ENCODE measurements at regions not wholly inside any gene's neighbourhood (a gene's known extent, or its start where the extent isn't known, plus 50 kb on each side); places are given as distances from the start of the nearest gene placed in this dataset.

- H3K9ac ChIP-seq (ENCODE audit: insufficient read depth, low read length, poor library complexity, severe bottlenecking): no peak overlapping the region
- Mint-ChIP-seq H3K27ac (no peak overlapping the region), H3K36me3 (no peaks in the 10 kb centered on the region), H3K4me1 (no peaks in the 10 kb centered on the region), H3K9me3 (peaks cover 2 to 10% (median 4%) of the 10 kb centered on the region in 7 donors), H3K4me3 (no peak overlapping the region), H3K27me3 (ENCODE audit: low read depth in 3 of 3) (peaks cover 0 to 4% (median 1%) of the 10 kb centered on the region in 3 donors)
- no peak for TF ChIP-seq CTCF (IDR thresholded peaks at IDR 0.05)
- no peaks in the 10 kb centered on the region for H3K27me3 ChIP-seq (ENCODE audit: control insufficient read depth in 2 of 2, insufficient read depth in 2 of 2, low read length in 2 of 2)
- peaks cover 6 to 12% of the 10 kb centered on the region in 2 donors for H3K9me3 ChIP-seq (replicated peaks in 1 of 2; ENCODE audit: control insufficient read depth in 1 of 2, insufficient read depth in 1 of 2, low read length in 2 of 2)
- no peak overlapping the region for H3K4me2 ChIP-seq (replicated peaks; ENCODE audit: extremely low read depth, low read length, poor library complexity, severe bottlenecking)
- no peak overlapping the region for H3K4me3 ChIP-seq (replicated peaks in 1 of 3; ENCODE audit: low read depth in 2 of 3, low read length in 3 of 3)
- H3K79me2 ChIP-seq (ENCODE audit: insufficient read depth, low read length): no peaks in the 10 kb centered on the region
- no peaks in the 10 kb centered on the region for H3K4me1 ChIP-seq (ENCODE audit: control insufficient read depth in 1 of 2, insufficient read depth in 2 of 2, low read length in 2 of 2)
- intact Hi-C loops (cut with micrococcal nuclease): no loop called here
- no peak overlapping the region for H2AFZ ChIP-seq (ENCODE audit: insufficient read depth, low read depth, low read length, poor library complexity, severe bottlenecking)
- no peaks in the 10 kb centered on the region for H4K20me1 ChIP-seq (ENCODE audit: insufficient read depth, low read length)
- no peak overlapping the region for H3K27ac ChIP-seq (ENCODE audit: low read depth in 1 of 2, low read length in 2 of 2)
- 97% methylated on average over 4 of the region's 4 CpGs for WGBS (ENCODE audit: insufficient coverage)
- no peak for DNase-seq
- no peaks in the 10 kb centered on the region for H3K36me3 ChIP-seq (replicated peaks in 1 of 2; ENCODE audit: control insufficient read depth in 1 of 2, insufficient read depth in 2 of 2, low read length in 2 of 2)
Measured at GRCh38 chr14:83923842-83924241, 1606.1 kb upstream of the FLRT2 start.

GRCh38 chr14:83924259-83924658, 1605.7 kb upstream of the FLRT2 start:
- H3K9me3 Mint-ChIP-seq: peaks cover 2 to 10% (median 5%) of the 10 kb centered on the region in 7 donors
- WGBS (ENCODE audit: insufficient coverage): 90% methylated on average over 3 of the region's 3 CpGs

More at GRCh38 chr14:83924259-83924658, 1605.7 kb upstream of the FLRT2 start:
- H3K36me3 Mint-ChIP-seq: no peaks in the 10 kb centered on the region
- H3K4me3 ChIP-seq (replicated peaks in 1 of 3; ENCODE audit: low read depth in 2 of 3, low read length in 3 of 3): no peak overlapping the region
- H3K27me3 ChIP-seq (ENCODE audit: control insufficient read depth in 2 of 2, insufficient read depth in 2 of 2, low read length in 2 of 2): no peaks in the 10 kb centered on the region
- H3K9me3 ChIP-seq (replicated peaks in 1 of 2; ENCODE audit: control insufficient read depth in 1 of 2, insufficient read depth in 1 of 2, low read length in 2 of 2): peaks cover 6 to 12% of the 10 kb centered on the region in 2 donors
- H3K4me1 Mint-ChIP-seq: no peaks in the 10 kb centered on the region
- H3K4me3 Mint-ChIP-seq: no peak overlapping the region
- H3K4me1 ChIP-seq (ENCODE audit: control insufficient read depth in 1 of 2, insufficient read depth in 2 of 2, low read length in 2 of 2): no peaks in the 10 kb centered on the region
- DNase-seq: no peak
- H4K20me1 ChIP-seq (ENCODE audit: insufficient read depth, low read length): no peaks in the 10 kb centered on the region
- no peak overlapping the region for H3K9ac ChIP-seq (ENCODE audit: insufficient read depth, low read length, poor library complexity, severe bottlenecking)
- H3K4me2 ChIP-seq (replicated peaks; ENCODE audit: extremely low read depth, low read length, poor library complexity, severe bottlenecking): no peak overlapping the region
- no peak overlapping the region for H2AFZ ChIP-seq (ENCODE audit: insufficient read depth, low read depth, low read length, poor library complexity, severe bottlenecking)
- no peak overlapping the region for H3K27ac ChIP-seq (ENCODE audit: low read depth in 1 of 2, low read length in 2 of 2)
- no peak for TF ChIP-seq CTCF (IDR thresholded peaks at IDR 0.05)
- no peaks in the 10 kb centered on the region for H3K36me3 ChIP-seq (replicated peaks in 1 of 2; ENCODE audit: control insufficient read depth in 1 of 2, insufficient read depth in 2 of 2, low read length in 2 of 2)
- intact Hi-C loops (cut with micrococcal nuclease): no loop called here
- peaks cover 0 to 4% (median 1%) of the 10 kb centered on the region in 3 donors for H3K27me3 Mint-ChIP-seq (ENCODE audit: low read depth in 3 of 3)
- no peaks in the 10 kb centered on the region for H3K79me2 ChIP-seq (ENCODE audit: insufficient read depth, low read length)
- H3K27ac Mint-ChIP-seq: no peak overlapping the region

Data from CD14-positive monocyte (primary cell).